Sciatic nerve (tissue), 2 donors: ENCODE measurements at regions not wholly inside any gene's neighbourhood (a gene's known extent, or its start where the extent isn't known, plus 50 kb on each side); places are given as distances from the start of the nearest gene placed in this dataset.

Source experiments
- ATAC-seq: fragments of 200-7000 bp; cut with Tn5 transposase; one replicate; pipeline ENCODE4 v1.9.1; 2020; ENCODE audit warnings: mild to moderate bottlenecking, moderate library complexity
- DNase-seq: peaks from one replicate; pipeline ENCODE4 v3.0.0-alpha.2; 2020; ENCODE audit warnings: low spot score
- intact Hi-C: fragments of 100-400 bp; cut with DNase I; formaldehyde crosslinking; loops from one replicate; pipeline ENCODE4 v1.14.2; 2022
- donor health status: DM: no; HTN: no; CAD: no.
- donor health status: DM: no; HTN: no; CAD: no.

GRCh38 chr6:111980971-111981840, 72.7 kb upstream of the CCN6 start:
- DNase-seq (peak; percentile 65), ATAC-seq (peak; percentile 91)
- intact Hi-C loops: no loop called here

- intact Hi-C loops: no loop called here
- ATAC-seq (no peak), DNase-seq (no peak)
Measured at GRCh38 chr6:111982681-111983080, 71.2 kb upstream of the CCN6 start.

- intact Hi-C loops: no loop called here
- DNase-seq: no peak
- no peak for ATAC-seq
Measured at GRCh38 chr6:111983193-111983592, 70.7 kb upstream of the CCN6 start.

GRCh38 chr6:111984081-111984480, 69.8 kb upstream of the CCN6 start:
- ATAC-seq (no peak), DNase-seq (no peak)
- intact Hi-C loops: no loop called here

GRCh38 chr6:111984516-111985201, 69.2 kb upstream of the CCN6 start:
- DNase-seq (no peak), ATAC-seq (no peak)
- intact Hi-C loops: no loop called here

GRCh38 chr6:111985202-111985731, 68.6 kb upstream of the CCN6 start:
- DNase-seq (no peak), ATAC-seq (no peak)
- intact Hi-C loops: no loop called here

GRCh38 chr6:111986651-111987050, 67.3 kb upstream of the CCN6 start:
- intact Hi-C loops: no loop called here
- no peak for DNase-seq
- ATAC-seq: no peak

- no peak for DNase-seq
- intact Hi-C loops: no loop called here
- no peak for ATAC-seq
Measured at GRCh38 chr6:111987295-111987694, 66.6 kb upstream of the CCN6 start.

- DNase-seq (no peak), ATAC-seq (no peak)
- intact Hi-C loops: no loop called here
Measured at GRCh38 chr6:111988926-111989325, 65.0 kb upstream of the CCN6 start.

- intact Hi-C loops: loop anchor here (10.0 kb wide), 1 partner anchor 115 kb away; the partner anchor contains the start of gene FYN
- DNase-seq: no peak
- ATAC-seq: no peak
Measured at GRCh38 chr6:111989743-111990142, 64.2 kb upstream of the CCN6 start.

GRCh38 chr6:111990214-111990613, 63.7 kb upstream of the CCN6 start:
- DNase-seq (no peak), ATAC-seq (no peak)
- intact Hi-C loops: loop anchor here (10.0 kb wide), 1 partner anchor 115 kb away; the partner anchor contains the start of gene FYN

GRCh38 chr6:111992851-111993250, 61.1 kb upstream of the CCN6 start:
- ATAC-seq (no peak), DNase-seq (no peak)
- intact Hi-C loops: loop anchor here (1.0 to 10.0 kb wide), 2 partner anchors 25 to 118 kb away; partner anchors contain the start of gene FYN

- no peak for ATAC-seq
Measured at GRCh38 chr6:111993342-111993741, 60.6 kb upstream of the CCN6 start.

GRCh38 chr6:111994791-111995190, 59.1 kb upstream of the CCN6 start:
- DNase-seq (no peak), ATAC-seq (no peak)
- intact Hi-C loops: loop anchor here (5.0 to 10.0 kb wide), 2 partner anchors 48 to 120 kb away; partner anchors contain the start of gene FYN

More at GRCh38 chr6:111993342-111993741, 60.6 kb upstream of the CCN6 start:
- intact Hi-C loops: loop anchor here (10.0 kb wide), 1 partner anchor 119 kb away; the partner anchor contains the start of gene FYN
- no peak for DNase-seq

GRCh38 chr6:111995404-111995803, 58.5 kb upstream of the CCN6 start:
- ATAC-seq (no peak), DNase-seq (no peak)
- intact Hi-C loops: loop anchor here (5.0 to 10.0 kb wide), 2 partner anchors 47 to 121 kb away; partner anchors contain the start of gene FYN

- intact Hi-C loops: loop anchor here (5.0 to 10.0 kb wide), 2 partner anchors 46 to 122 kb away; partner anchors contain the start of gene FYN
- DNase-seq (no peak), ATAC-seq (peak; percentile 48)
Measured at GRCh38 chr6:111996144-111996865, 57.6 kb upstream of the CCN6 start.

GRCh38 chr6:111997078-111997852, 56.6 kb upstream of the CCN6 start:
- ATAC-seq: peak; percentile 94
- intact Hi-C loops: loop anchor here (5.0 to 10.0 kb wide), 2 partner anchors 45 to 122 kb away; partner anchors contain the start of gene FYN
- DNase-seq: peak; percentile 90

- DNase-seq: peak; percentile 71
- intact Hi-C loops: loop anchor here (5.0 to 10.0 kb wide), 2 partner anchors 44 to 123 kb away; partner anchors contain the start of gene FYN
- ATAC-seq: peak; percentile 83
Measured at GRCh38 chr6:111997853-111998208, 56.1 kb upstream of the CCN6 start.
